Sigmoid colon (tissue), 3 donors: ENCODE measurements at regions not wholly inside any gene's neighbourhood (a gene's known extent, or its start where the extent isn't known, plus 50 kb on each side); places are given as distances from the start of the nearest gene placed in this dataset.

Experiments
- POLR2A ChIP-seq, 2 donors: fragments of 450-650 bp; IDR thresholded peaks; one replicate each; pipeline ENCODE4 v1.6.1; 2016; ENCODE audit warnings: antibody characterized with exemption in 2 of 2, mild to moderate bottlenecking in 2 of 2, moderate library complexity in 2 of 2
- TF ChIP-seq, protein P1 (sequence below), 4 experiments: fragments of 450-650 bp in 3 of 4; fragments of 200-600 bp in 1 of 4; IDR thresholded peaks; one replicate each; pipeline ENCODE4 v1.5.1; 2016 to 2019; ENCODE audit warnings: antibody characterized with exemption in 4 of 4, mild to moderate bottlenecking in 3 of 4, moderate library complexity in 2 of 4

DNA sequence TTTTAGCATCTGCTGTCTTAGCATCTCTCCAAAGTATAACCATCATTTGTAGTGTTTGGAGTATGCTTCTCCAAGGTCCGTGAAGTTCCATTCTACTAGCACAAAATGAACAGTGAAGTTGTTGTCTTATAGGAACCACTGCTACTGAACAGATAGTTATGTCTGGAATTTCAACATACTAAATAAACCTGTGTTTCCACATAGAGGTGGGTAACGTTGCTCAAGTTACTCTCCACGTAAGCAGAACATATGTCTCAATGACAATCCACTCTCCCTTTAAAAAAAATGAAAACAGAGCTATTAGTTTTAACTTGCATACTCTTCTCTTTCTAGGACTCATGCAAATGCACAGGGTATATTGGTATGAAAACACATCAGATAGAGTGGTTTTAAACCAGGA is 184.3 kb upstream of the TRPC4 start:
- TF ChIP-seq, protein P1, sequence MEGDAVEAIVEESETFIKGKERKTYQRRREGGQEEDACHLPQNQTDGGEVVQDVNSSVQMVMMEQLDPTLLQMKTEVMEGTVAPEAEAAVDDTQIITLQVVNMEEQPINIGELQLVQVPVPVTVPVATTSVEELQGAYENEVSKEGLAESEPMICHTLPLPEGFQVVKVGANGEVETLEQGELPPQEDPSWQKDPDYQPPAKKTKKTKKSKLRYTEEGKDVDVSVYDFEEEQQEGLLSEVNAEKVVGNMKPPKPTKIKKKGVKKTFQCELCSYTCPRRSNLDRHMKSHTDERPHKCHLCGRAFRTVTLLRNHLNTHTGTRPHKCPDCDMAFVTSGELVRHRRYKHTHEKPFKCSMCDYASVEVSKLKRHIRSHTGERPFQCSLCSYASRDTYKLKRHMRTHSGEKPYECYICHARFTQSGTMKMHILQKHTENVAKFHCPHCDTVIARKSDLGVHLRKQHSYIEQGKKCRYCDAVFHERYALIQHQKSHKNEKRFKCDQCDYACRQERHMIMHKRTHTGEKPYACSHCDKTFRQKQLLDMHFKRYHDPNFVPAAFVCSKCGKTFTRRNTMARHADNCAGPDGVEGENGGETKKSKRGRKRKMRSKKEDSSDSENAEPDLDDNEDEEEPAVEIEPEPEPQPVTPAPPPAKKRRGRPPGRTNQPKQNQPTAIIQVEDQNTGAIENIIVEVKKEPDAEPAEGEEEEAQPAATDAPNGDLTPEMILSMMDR (IDR thresholded peaks at IDR 0.05), result no peak
- no peak for TF ChIP-seq POLR2A (IDR thresholded peaks at IDR 0.05)
